Stimulated activated CD4-positive, alpha-beta T cell treated with anti-CD3 and anti-CD28 coated beads, Interleukin-15, amount 100 ng/mL, for 24 hours (primary cell): ENCODE measurements at regions not wholly inside any gene's neighbourhood (a gene's known extent, or its start where the extent isn't known, plus 50 kb on each side); places are given as distances from the start of the nearest gene placed in this dataset.
"Not testable (repeated sequence)": the region's sequence is repeated elsewhere in the genome, so short reads cannot be mapped to it uniquely, and the experiment has no call there.

ENCODE experiments used
- DNase-seq: peaks from one replicate; pipeline ENCODE4 v3.0.0-alpha.2; 2020

DNA sequence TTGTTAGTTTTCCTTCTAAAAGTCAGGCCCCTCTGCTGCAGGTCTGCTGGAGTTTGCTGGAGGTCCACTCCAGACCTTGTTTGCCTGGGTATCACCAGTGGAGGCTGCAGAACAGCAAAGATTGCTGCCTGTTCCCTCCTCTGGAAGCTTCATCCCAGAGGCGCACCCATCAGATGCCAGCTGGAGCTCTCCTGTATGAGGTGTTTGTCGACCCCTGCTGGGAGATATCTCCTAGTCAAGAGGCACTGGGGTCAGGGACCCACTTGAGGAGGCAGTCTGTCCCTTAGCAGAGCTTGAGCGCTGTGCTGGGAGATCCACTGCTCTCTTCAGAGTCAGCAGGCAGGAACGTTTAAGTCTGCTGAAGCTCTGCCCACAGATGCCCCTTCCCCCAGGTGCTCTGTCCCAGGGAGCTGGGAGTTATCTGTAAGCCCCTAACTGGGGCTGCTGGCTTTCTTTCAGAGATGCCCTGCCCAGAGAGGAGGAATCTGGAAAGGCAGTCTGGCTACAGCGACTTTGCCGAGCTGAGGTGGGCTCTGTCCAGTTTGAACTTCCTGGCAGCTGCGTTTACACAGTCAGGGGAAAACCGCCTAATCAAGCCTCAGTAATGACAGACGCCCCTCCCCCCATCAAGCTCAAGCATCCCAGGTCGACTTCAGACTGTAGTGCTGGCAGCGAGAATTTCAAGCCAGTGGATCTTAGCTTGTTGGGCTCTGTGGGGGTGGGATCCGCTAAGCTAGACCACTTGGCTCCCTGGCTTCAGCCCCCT, 49.9 kb upstream of the PGBD5 start:
- not testable (repeated sequence) for DNase-seq
